Urinary bladder (tissue), 3 donors: ENCODE measurements at regions not wholly inside any gene's neighbourhood (a gene's known extent, or its start where the extent isn't known, plus 50 kb on each side); places are given as distances from the start of the nearest gene placed in this dataset.

Experiments used
- DNase-seq: peaks from one replicate; pipeline ENCODE4 v3.0.0-alpha.2; 2015; ENCODE audit errors: extremely low spot score
- H3K27ac ChIP-seq: one replicate; pipeline ENCODE4 v1.5.1; 2013; ENCODE audit warnings: low read depth, mild to moderate bottlenecking, moderate library complexity
- H3K36me3 ChIP-seq: one replicate; pipeline ENCODE4 v1.6.1; 2013; ENCODE audit warnings: mild to moderate bottlenecking, moderate library complexity; ENCODE audit not compliant: insufficient read depth
- H3K4me1 ChIP-seq: one replicate; pipeline ENCODE4 v1.6.1; 2013; ENCODE audit warnings: mild to moderate bottlenecking, moderate library complexity; ENCODE audit not compliant: insufficient read depth
- H3K4me3 ChIP-seq: one replicate; pipeline ENCODE4 v1.5.1; 2013; ENCODE audit warnings: low read depth, low read length
- WGBS: extraction: QIAGEN DNeasy Blood & Tissue Kit; methylation state at CpG from one replicate; pipeline ENCODE4 v1.1.7; 2013; 5-methylcytosine and 5-hydroxymethylcytosine counted together
- donor health status: healthy with polysubstance abuse.
- donor health status: healthy.

GRCh38 chr16:6143020-6143419 is 1045.4 kb upstream of the EEF2KMT start:
- H3K4me3 ChIP-seq: no peak overlapping the region
- WGBS: 13% methylated on average over 1 of the region's 1 CpG

DNA sequence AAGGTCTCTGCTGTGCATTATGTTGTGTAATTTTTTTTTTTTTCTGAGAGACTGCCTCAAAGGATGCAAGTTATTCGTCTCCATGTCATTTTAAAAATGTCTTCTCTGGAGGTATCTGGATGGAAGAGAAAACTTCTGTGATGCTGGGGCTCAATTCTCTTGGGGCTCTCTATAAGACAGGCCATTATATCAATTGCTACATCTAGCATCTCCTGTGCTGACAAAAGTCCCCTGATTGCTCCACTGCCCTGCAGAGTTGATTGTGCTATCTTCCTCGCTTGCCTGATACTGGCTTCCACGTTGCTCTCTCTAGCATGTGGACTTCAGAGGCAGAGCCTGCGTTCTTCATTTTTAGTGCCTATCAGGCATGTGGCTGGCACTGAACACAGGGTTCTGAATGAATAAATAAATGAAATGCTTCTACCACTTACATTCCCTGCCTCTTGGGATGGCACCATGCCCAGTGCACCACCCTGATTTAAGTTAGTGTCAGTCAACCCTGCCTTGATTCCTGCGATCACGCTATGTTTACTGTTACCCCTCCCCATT is 1035.5 kb upstream of the EEF2KMT start:
- Histone ChIP-seq H3K4me1 (no peaks in the 10 kb centered on the region), H3K36me3 (no peaks in the 10 kb centered on the region), H3K4me3 (no peak overlapping the region), H3K27ac (no peak overlapping the region)
- DNase-seq: no peak
- 64% methylated on average over 6 of the region's 6 CpGs for WGBS

More at GRCh38 chr16:6143020-6143419, 1045.4 kb upstream of the EEF2KMT start:
- H3K4me1 ChIP-seq: no peaks in the 10 kb centered on the region
- no peaks in the 10 kb centered on the region for H3K36me3 ChIP-seq
- no peak for DNase-seq
- no peak overlapping the region for H3K27ac ChIP-seq

DNA sequence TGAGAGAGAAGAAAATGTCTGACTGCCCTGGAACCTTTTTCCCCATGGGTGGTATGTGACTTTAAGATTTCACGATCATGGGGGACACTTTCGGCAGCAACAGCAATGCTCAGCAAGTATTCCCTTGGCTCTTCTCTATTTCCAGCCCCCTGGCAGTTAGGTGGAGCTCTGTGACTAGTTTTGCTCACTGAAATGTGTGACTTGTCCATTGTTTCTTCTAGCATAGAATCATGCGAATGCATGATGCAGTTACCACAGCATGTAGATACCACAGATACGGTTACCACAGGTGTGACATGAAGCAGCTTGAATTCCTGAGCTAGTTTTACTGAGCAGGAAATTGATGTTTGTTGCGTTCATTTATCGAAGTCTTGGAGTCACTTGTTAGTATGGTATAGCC is 1034.5 kb upstream of the EEF2KMT start:
- no peak for DNase-seq
- H3K4me3 ChIP-seq: no peak overlapping the region
- WGBS: 64% methylated on average over 6 of the region's 6 CpGs
- H3K27ac ChIP-seq: no peak overlapping the region
- H3K4me1 ChIP-seq: no peaks in the 10 kb centered on the region
- H3K36me3 ChIP-seq: no peaks in the 10 kb centered on the region

GRCh38 chr16:6131526-6132050 is 1034.0 kb upstream of the EEF2KMT start:
- Histone ChIP-seq H3K36me3 (no peaks in the 10 kb centered on the region), H3K27ac (no peak overlapping the region), H3K4me1 (no peaks in the 10 kb centered on the region), H3K4me3 (no peak overlapping the region)
- no peak for DNase-seq
- WGBS: 60% methylated on average over 5 of the region's 5 CpGs

DNA sequence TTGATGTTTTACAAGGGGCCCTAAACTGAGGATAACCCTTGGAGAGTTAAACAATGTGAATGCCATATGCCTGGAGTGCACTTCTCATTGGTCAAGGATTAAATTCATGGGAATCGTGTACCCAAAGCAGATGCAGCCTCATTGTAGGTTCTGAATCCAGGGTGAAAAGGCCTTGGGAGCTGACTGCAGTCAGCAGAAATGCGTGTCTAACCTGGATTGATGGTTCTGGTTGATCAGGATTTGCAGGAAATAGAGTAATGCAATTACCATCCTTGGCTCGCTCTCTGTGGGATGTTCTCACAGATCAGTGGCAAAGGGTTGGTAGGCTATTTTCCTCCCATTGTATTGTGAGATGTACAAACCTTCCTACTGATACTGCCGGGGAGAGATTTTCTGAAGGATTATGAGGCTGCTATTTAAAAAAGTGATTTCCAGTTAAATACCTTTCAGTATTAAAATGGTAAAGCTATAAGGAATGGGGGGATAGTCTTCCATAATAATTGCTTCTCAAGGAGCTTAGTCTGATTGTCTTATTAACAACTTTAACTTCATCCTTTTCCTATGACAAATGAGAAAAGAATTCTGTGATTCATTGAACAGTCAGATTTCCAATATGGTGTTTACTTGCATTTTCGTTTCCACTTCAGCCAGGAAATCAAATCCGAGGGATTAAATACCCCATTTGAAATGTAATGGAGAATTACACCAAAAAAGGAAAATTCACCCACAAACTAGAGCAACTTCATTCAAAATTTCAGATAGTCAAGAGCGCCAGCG is 1028.1 kb upstream of the EEF2KMT start:
- Histone ChIP-seq H3K4me1 (no peaks in the 10 kb centered on the region), H3K4me3 (no peak overlapping the region), H3K36me3 (no peaks in the 10 kb centered on the region), H3K27ac (no peak overlapping the region)
- 52% methylated on average over 8 of the region's 8 CpGs for WGBS
- no peak for DNase-seq

DNA sequence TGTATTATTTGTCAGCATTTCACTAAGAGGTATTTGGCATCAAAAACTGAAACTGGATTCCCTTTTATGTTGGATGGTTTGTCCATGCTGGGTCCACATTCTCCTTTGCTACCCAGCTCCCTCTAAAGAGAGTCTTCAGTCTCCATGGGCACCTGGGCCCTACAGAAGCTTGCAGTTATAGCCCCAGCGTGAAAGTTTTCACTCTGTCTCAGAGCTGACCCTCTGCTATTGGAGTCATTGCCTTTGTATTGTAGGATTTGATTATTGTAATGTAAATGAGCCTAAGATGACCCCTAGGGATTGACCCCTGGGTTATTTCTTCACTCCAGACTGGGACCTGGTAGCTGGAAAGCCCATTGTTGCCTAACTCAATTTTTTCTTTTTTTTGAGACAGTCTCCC is 1026.5 kb upstream of the EEF2KMT start:
- DNase-seq: no peak
- Histone ChIP-seq H3K4me1 (no peaks in the 10 kb centered on the region), H3K4me3 (no peak overlapping the region), H3K27ac (no peak overlapping the region), H3K36me3 (no peaks in the 10 kb centered on the region)
- 64% methylated on average over 1 of the region's 1 CpG for WGBS

DNA sequence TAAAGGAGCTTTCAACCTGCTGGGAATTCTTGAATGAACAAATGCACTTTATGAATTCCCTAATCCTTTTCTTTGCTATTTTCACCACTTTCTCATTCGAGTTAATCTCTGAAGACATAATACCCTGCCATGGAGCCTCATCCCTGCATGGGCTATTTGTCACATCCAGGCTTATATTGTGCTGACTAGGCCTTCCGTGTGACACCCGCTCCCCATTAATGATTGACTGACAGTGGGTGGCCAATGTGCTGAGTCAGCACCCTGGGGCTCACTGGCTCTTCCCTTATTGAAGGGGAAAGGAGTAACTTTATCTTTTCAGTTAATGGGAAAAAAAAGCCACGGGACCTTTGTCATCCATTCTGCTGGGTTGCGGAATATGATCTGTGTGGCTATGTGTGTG is 1024.8 kb upstream of the EEF2KMT start:
- 51% methylated on average over 5 of the region's 5 CpGs for WGBS
- no peak for DNase-seq
- Histone ChIP-seq H3K27ac (no peak overlapping the region), H3K4me3 (no peak overlapping the region), H3K4me1 (no peaks in the 10 kb centered on the region), H3K36me3 (no peaks in the 10 kb centered on the region)

- no peaks in the 10 kb centered on the region for H3K36me3 ChIP-seq
- DNase-seq: no peak
- 52% methylated on average over 2 of the region's 2 CpGs for WGBS
- H3K4me1 ChIP-seq: no peaks in the 10 kb centered on the region
- H3K4me3 ChIP-seq: no peak overlapping the region
- H3K27ac ChIP-seq: no peak overlapping the region
These were observed 1017.1 kb upstream of the EEF2KMT start for GRCh38 chr16:6114691-6115090.

DNA sequence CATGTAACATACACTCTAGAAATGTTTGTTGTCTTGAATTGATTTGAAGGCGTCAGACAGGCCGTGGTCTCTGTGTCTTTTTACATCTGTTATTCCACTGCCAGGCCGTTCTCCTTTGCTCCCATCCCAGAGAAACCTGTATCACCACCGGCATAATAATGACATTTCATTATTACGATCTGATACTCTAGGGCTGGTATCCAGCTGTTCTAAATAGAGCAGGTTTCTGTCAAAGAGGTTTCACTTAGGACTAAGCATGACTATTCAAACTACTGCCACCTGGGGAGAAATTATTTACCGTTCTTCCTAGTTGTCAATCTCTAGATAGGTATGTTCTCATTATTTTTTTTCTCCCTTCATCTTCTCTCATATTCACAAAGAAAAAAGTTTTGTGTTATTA is 1016.2 kb upstream of the EEF2KMT start:
- DNase-seq: no peak
- no peaks in the 10 kb centered on the region for H3K4me1 ChIP-seq
- no peak overlapping the region for H3K4me3 ChIP-seq
- WGBS: 58% methylated on average over 6 of the region's 6 CpGs
- H3K27ac ChIP-seq: no peak overlapping the region
- H3K36me3 ChIP-seq: no peaks in the 10 kb centered on the region

DNA sequence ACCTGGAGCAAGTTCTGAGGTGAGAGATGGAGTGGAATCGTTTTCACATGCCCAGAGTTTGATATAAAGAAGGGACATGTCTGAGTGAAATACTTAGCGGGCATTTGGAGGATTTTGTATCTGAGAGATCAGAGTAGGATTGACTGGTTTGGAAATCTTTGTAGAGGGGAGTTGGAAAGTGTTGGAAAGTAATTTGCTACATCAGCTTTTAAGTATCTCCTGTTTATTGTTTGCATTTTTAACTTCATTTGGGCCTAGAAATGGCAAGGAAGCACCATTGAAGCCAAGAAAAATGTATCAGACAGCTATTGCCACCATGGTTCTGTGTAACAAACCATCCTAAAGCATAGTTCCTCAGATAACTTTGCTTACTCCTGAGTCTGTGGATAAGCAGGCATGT is 1015.1 kb upstream of the EEF2KMT start:
- no peak for DNase-seq
- H3K4me1 ChIP-seq: no peaks in the 10 kb centered on the region
- H3K4me3 ChIP-seq: no peak overlapping the region
- no peak overlapping the region for H3K27ac ChIP-seq
- no peaks in the 10 kb centered on the region for H3K36me3 ChIP-seq
- WGBS: 67% methylated on average over 2 of the region's 2 CpGs

GRCh38 chr16:6111390-6111789 is 1013.8 kb upstream of the EEF2KMT start:
- 90% methylated on average over 1 of the region's 1 CpG for WGBS
- no peak for DNase-seq
- Histone ChIP-seq H3K4me3 (no peak overlapping the region), H3K36me3 (no peaks in the 10 kb centered on the region), H3K4me1 (no peaks in the 10 kb centered on the region), H3K27ac (no peak overlapping the region)

- Histone ChIP-seq H3K27ac (no peak overlapping the region), H3K4me1 (no peaks in the 10 kb centered on the region), H3K4me3 (no peak overlapping the region), H3K36me3 (no peaks in the 10 kb centered on the region)
- WGBS: 86% methylated on average over 3 of the region's 3 CpGs
- no peak for DNase-seq
These were observed 1012.8 kb upstream of the EEF2KMT start for GRCh38 chr16:6110346-6110745.

GRCh38 chr16:6106061-6106460 is 1008.5 kb upstream of the EEF2KMT start:
- H3K4me3 ChIP-seq: no peak overlapping the region
- H3K36me3 ChIP-seq: no peaks in the 10 kb centered on the region
- DNase-seq: no peak
- H3K27ac ChIP-seq: no peak overlapping the region
- H3K4me1 ChIP-seq: no peaks in the 10 kb centered on the region
- WGBS: 61% methylated on average over 2 of the region's 2 CpGs

DNA sequence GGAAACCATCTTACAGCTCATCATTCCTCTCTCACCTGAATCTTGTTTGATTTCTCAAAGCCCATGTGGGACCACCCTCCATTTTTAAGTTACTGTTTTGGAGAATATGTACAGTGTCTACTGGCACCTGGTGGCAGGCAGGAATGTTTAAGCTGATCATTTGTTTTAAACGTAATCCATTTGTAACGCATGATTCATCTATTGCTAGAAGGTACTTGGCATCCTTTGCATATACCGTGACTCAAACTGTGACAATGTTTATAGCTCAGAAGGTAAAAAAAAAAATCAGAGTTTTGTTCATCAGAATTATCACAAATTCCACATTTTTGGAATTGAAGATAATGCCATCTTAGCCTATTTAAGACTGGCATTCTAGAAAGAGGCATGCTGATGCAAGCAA is 1007.5 kb upstream of the EEF2KMT start:
- no peak for DNase-seq
- WGBS: 52% methylated on average over 3 of the region's 3 CpGs
- Histone ChIP-seq H3K27ac (no peak overlapping the region), H3K4me1 (no peaks in the 10 kb centered on the region), H3K4me3 (no peak overlapping the region), H3K36me3 (no peaks in the 10 kb centered on the region)
